Liver (tissue), 8 donors: ENCODE measurements at regions not wholly inside any gene's neighbourhood (a gene's known extent, or its start where the extent isn't known, plus 50 kb on each side); places are given as distances from the start of the nearest gene placed in this dataset.

ENCODE experiments used
- DNase-seq: peaks from one replicate; pipeline ENCODE4 v3.0.0-alpha.2; 2017; ENCODE audit warnings: low spot score
- H3K27ac ChIP-seq, 2 donors: one replicate each; pipeline ENCODE4 v1.7.0; 2013; ENCODE audit warnings: inconsistent platforms in 2 of 2, low read length in 2 of 2, control low read depth in 1 of 2, low read depth in 1 of 2, mild to moderate bottlenecking in 1 of 2
- H3K27me3 ChIP-seq, 4 donors: one replicate each; pipeline versions ENCODE4 v1.6.1 to v1.7.0; 2013; ENCODE audit warnings: low read length in 3 of 4, inconsistent platforms in 1 of 4, mild to moderate bottlenecking in 1 of 4, moderate library complexity in 1 of 4; ENCODE audit not compliant: control insufficient read depth in 4 of 4, insufficient read depth in 4 of 4
- H3K36me3 ChIP-seq, 4 donors: one replicate each; pipeline versions ENCODE4 v1.6.1 to v1.7.0; 2013; ENCODE audit warnings: low read length in 3 of 4, mild to moderate bottlenecking in 3 of 4, low read depth in 1 of 4, moderate library complexity in 1 of 4; ENCODE audit not compliant: control insufficient read depth in 4 of 4, insufficient read depth in 3 of 4
- H3K4me1 ChIP-seq, 4 donors: one replicate each; pipeline versions ENCODE4 v1.6.1 to v1.7.0; 2013; ENCODE audit warnings: low read length in 3 of 4, mild to moderate bottlenecking in 3 of 4, moderate library complexity in 1 of 4; ENCODE audit not compliant: control insufficient read depth in 4 of 4, insufficient read depth in 4 of 4
- H3K4me3 ChIP-seq, 3 donors: one replicate each; pipeline versions ENCODE4 v1.6.1 to v1.7.0; 2013; ENCODE audit warnings: low read length in 3 of 3, control low read depth in 1 of 3, low read depth in 1 of 3, mild to moderate bottlenecking in 1 of 3
- H3K9ac ChIP-seq, 2 donors: one replicate each; pipeline ENCODE4 v1.7.0; 2013; ENCODE audit warnings: low read length in 2 of 2, mild to moderate bottlenecking in 2 of 2, moderate library complexity in 2 of 2, control low read depth in 1 of 2, low read depth in 1 of 2
- H3K9me3 ChIP-seq, 4 donors: one replicate each; pipeline versions ENCODE4 v1.6.1 to v1.7.0; 2013; ENCODE audit warnings: low read length in 3 of 4; ENCODE audit not compliant: control insufficient read depth in 4 of 4
- ATF3 ChIP-seq: IDR thresholded peaks from 2 replicates; pipeline ENCODE4 v1.6.1; 2016; ENCODE audit warnings: antibody characterized with exemption
- CTCF ChIP-seq: fragments of 150-350 bp; IDR thresholded peaks from 2 replicates; pipeline ENCODE4 v1.5.1; 2017; ENCODE audit warnings: improper control_type of control experiment, low read depth, low read length; ENCODE audit not compliant: missing input control
- EGR1 ChIP-seq, 2 donors: IDR thresholded peaks; 2 replicates each; pipeline ENCODE4 v1.6.1; 2016 to 2018; ENCODE audit warnings: antibody characterized with exemption in 2 of 2, low read depth in 2 of 2
- FOXA1 ChIP-seq: IDR thresholded peaks from 2 replicates; pipeline ENCODE4 v1.6.1; 2016; ENCODE audit warnings: antibody characterized with exemption
- FOXA2 ChIP-seq: IDR thresholded peaks from 2 replicates; pipeline ENCODE4 v1.6.1; 2016; ENCODE audit warnings: antibody characterized with exemption
- GABPA ChIP-seq, 2 donors: IDR thresholded peaks in 1 of 2; conservative IDR thresholded peaks in 1 of 2; 2 replicates each; pipeline ENCODE4 v1.6.1; 2016; ENCODE audit warnings: antibody characterized with exemption in 2 of 2, mild to moderate bottlenecking in 1 of 2, moderate library complexity in 1 of 2
- HNF4A ChIP-seq, 2 donors: conservative IDR thresholded peaks; 2 replicates each; pipeline ENCODE4 v1.6.1; 2016; ENCODE audit warnings: antibody characterized with exemption in 2 of 2, mild to moderate bottlenecking in 2 of 2
- HNF4G ChIP-seq: IDR thresholded peaks from 2 replicates; pipeline ENCODE4 v1.6.1; 2016; ENCODE audit warnings: antibody characterized with exemption
- JUND ChIP-seq, 2 donors: IDR thresholded peaks; 2 replicates each; pipeline ENCODE4 v1.6.1; 2016; ENCODE audit warnings: antibody characterized with exemption in 2 of 2
- MAX ChIP-seq: IDR thresholded peaks from 2 replicates; pipeline ENCODE4 v1.6.1; 2016; ENCODE audit warnings: antibody characterized with exemption
- NR2F2 ChIP-seq: IDR thresholded peaks from 2 replicates; pipeline ENCODE4 v1.6.1; 2016; ENCODE audit warnings: antibody characterized with exemption
- RAD21 ChIP-seq, 2 donors: IDR thresholded peaks; 2 replicates each; pipeline ENCODE4 v1.6.1; 2016; ENCODE audit warnings: antibody characterized with exemption in 2 of 2, mild to moderate bottlenecking in 2 of 2
- REST ChIP-seq: IDR thresholded peaks from 2 replicates; pipeline ENCODE4 v1.6.1; 2016; ENCODE audit warnings: antibody characterized with exemption, mild to moderate bottlenecking
- RXRA ChIP-seq, 2 donors: IDR thresholded peaks; 2 replicates each; pipeline ENCODE4 v1.6.1; 2017 to 2018; ENCODE audit warnings: antibody characterized with exemption in 2 of 2, mild to moderate bottlenecking in 1 of 2
- SP1 ChIP-seq: IDR thresholded peaks from 2 replicates; pipeline ENCODE4 v1.6.1; 2018; ENCODE audit warnings: antibody characterized with exemption, mild to moderate bottlenecking
- TAF1 ChIP-seq: conservative IDR thresholded peaks from 2 replicates; pipeline ENCODE4 v1.6.1; 2016; ENCODE audit warnings: antibody characterized with exemption, mild to moderate bottlenecking
- YY1 ChIP-seq: IDR thresholded peaks from 2 replicates; pipeline ENCODE4 v1.6.1; 2016; ENCODE audit warnings: antibody characterized with exemption, mild to moderate bottlenecking
- ZBTB33 ChIP-seq: IDR thresholded peaks from 2 replicates; pipeline ENCODE4 v1.6.1; 2016; ENCODE audit warnings: antibody characterized with exemption
- WGBS: extraction: QIAGEN DNeasy Blood & Tissue Kit; methylation state at CpG from one replicate; pipeline ENCODE4 v1.1.7; 2013; 5-methylcytosine and 5-hydroxymethylcytosine counted together
- donor health status: healthy.
- donor health status: healthy.
- donor health status: healthy.
- donor health status: healthy.
- donor health status: healthy.

GRCh38 chr1:209432443-209432825 is 151.1 kb upstream of the CAMK1G start:
- no peak for DNase-seq
- TF ChIP-seq CTCF (no peak), EGR1 (IDR thresholded peaks at IDR 0.05; ENCODE audit: low read depth in 2 of 2) (no peak), FOXA2 (no peak), RAD21 (IDR thresholded peaks at IDR 0.05) (no peak), RXRA (IDR thresholded peaks at IDR 0.05) (no peak), JUND (IDR thresholded peaks at IDR 0.05) (no peak), NR2F2 (no peak), FOXA1 (no peak), TAF1 (no peak), ZBTB33 (no peak), GABPA (IDR thresholded peaks at IDR 0.05 in 1 of 2, conservative IDR thresholded peaks at IDR 0.05 in 1 of 2) (no peak), ATF3 (no peak), MAX (no peak), SP1 (no peak), REST (no peak)
- H3K36me3 ChIP-seq: no peaks in the 10 kb centered on the region
- WGBS: 77% methylated on average over 4 of the region's 4 CpGs
- H3K4me3 ChIP-seq: no peak overlapping the region
- H3K27me3 ChIP-seq: peaks cover 0 to 11% (median 5%) of the 10 kb centered on the region in 4 donors
- no peak overlapping the region for H3K27ac ChIP-seq
- no peak overlapping the region for H3K9ac ChIP-seq
- no peaks in the 10 kb centered on the region for H3K9me3 ChIP-seq
- no peaks in the 10 kb centered on the region for H3K4me1 ChIP-seq

- Histone ChIP-seq H3K36me3 (no peaks in the 10 kb centered on the region), H3K27ac (no peak overlapping the region), H3K9me3 (no peaks in the 10 kb centered on the region), H3K9ac (no peak overlapping the region), H3K4me1 (no peaks in the 10 kb centered on the region), H3K4me3 (no peak overlapping the region), H3K27me3 (peaks cover 0 to 10% (median 4%) of the 10 kb centered on the region in 4 donors)
- WGBS: 29% methylated on average over 3 of the region's 3 CpGs
- no peak for DNase-seq
- TF ChIP-seq FOXA2 (no peak), EGR1 (IDR thresholded peaks at IDR 0.05; ENCODE audit: low read depth in 2 of 2) (no peak), MAX (no peak), ZBTB33 (no peak), GABPA (IDR thresholded peaks at IDR 0.05 in 1 of 2, conservative IDR thresholded peaks at IDR 0.05 in 1 of 2) (no peak), SP1 (no peak), CTCF (no peak), HNF4G (no peak), HNF4A (conservative IDR thresholded peaks at IDR 0.05) (no peak), FOXA1 (no peak), YY1 (no peak)
Observed at GRCh38 chr1:209433649-209434031, 149.9 kb upstream of the CAMK1G start.
